ENCODE measurements at regions not wholly inside any gene's neighbourhood (a gene's known extent, or its start where the extent isn't known, plus 50 kb on each side); places are given as distances from the start of the nearest gene placed in this dataset.

DNA sequence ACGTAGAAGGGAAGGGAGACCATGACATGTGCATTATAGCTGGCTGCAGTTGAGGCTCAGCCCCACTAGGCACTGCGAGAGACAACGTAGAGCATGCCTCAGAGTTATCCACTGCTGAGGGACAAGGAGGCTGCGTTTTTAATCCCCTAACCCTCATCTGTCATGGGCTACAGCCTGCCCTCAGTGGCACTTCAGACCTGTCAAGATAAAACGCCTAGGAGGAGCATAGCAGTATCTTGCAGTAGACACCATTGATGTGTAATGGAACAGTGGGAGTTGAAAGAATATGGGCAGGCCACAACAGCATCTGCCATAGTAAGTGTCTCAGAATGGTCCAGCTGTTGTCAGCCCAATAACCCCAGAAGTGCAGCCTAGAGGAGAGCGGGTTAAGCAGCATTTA, 307.0 kb upstream of the PTBP2 start:
- no peak for TF ChIP-seq POLR2A (IDR thresholded peaks at IDR 0.05)
- TF ChIP-seq, protein P1, sequence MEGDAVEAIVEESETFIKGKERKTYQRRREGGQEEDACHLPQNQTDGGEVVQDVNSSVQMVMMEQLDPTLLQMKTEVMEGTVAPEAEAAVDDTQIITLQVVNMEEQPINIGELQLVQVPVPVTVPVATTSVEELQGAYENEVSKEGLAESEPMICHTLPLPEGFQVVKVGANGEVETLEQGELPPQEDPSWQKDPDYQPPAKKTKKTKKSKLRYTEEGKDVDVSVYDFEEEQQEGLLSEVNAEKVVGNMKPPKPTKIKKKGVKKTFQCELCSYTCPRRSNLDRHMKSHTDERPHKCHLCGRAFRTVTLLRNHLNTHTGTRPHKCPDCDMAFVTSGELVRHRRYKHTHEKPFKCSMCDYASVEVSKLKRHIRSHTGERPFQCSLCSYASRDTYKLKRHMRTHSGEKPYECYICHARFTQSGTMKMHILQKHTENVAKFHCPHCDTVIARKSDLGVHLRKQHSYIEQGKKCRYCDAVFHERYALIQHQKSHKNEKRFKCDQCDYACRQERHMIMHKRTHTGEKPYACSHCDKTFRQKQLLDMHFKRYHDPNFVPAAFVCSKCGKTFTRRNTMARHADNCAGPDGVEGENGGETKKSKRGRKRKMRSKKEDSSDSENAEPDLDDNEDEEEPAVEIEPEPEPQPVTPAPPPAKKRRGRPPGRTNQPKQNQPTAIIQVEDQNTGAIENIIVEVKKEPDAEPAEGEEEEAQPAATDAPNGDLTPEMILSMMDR (IDR thresholded peaks at IDR 0.05 in 4 of 5, conservative IDR thresholded peaks at IDR 0.05 in 1 of 5), result no peak

Data from gastrocnemius medialis (tissue), 4 donors.